MG63 (cell line): ENCODE measurements at regions not wholly inside any gene's neighbourhood (a gene's known extent, or its start where the extent isn't known, plus 50 kb on each side); places are given as distances from the start of the nearest gene placed in this dataset.

ENCODE experiments used
- DNase-seq: peaks from one replicate; pipeline ENCODE4 v3.0.0-alpha.2; 2020
- H3K27me3 ChIP-seq: fragments of 250-450 bp; sonication (Bioruptor Pico); 2 replicates; pipeline ENCODE4 v1.5.1; 2020; ENCODE audit warnings: mild to moderate bottlenecking, moderate library complexity
- H3K36me3 ChIP-seq: fragments of 250-450 bp; sonication (Bioruptor Pico); 2 replicates; pipeline ENCODE4 v1.5.1; 2020; ENCODE audit warnings: mild to moderate bottlenecking, moderate library complexity
- H3K4me3 ChIP-seq: fragments of 250-450 bp; sonication (Bioruptor Pico); 2 replicates; pipeline ENCODE4 v1.5.1; 2020; ENCODE audit warnings: mild to moderate bottlenecking, moderate library complexity
- H3K9me3 ChIP-seq: fragments of 250-450 bp; sonication (Bioruptor Pico); 2 replicates; pipeline ENCODE4 v1.5.1; 2020; ENCODE audit warnings: mild to moderate bottlenecking, moderate library complexity

DNA sequence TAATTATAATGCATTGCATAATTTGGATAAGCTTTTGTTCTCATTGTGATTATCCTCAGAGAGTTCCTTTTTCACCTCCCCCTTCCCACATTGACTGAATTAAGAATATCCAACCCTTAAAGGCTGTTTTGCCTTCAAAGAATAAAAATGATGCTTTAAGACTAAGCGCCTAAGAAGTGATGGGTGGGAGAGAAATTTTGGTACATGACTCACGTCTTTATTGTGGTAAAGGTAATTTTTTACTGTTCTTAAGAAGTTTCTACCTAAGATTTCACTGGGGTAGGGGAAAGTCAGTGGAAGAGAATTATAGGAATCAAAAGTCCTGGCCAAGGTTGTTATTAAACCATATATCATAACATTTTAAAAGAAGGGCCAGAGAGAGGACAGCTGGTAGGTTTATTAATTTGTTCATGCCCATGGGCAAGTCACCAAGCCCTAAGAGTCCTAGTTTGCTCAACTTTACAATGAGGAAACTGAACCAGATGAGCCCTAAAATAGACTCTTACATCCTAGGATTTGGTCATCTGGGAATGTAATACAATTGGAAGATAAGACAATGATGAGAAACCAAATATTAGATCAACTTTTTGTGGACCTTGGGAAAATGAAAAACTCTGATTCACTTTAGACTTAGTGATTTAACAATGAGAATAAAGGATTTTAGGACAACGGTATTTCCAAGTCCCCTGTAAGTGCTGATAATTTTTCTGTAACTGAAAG is 101.1 kb upstream of the RASGRP1 start:
- Histone ChIP-seq H3K27me3 (peaks cover 11% of the 10 kb centered on the region; the same call in 1 of the 2 replicates), H3K4me3 (no peak overlapping the region), H3K9me3 (no peaks in the 10 kb centered on the region), H3K36me3 (no peaks in the 10 kb centered on the region)
- no peak for DNase-seq

DNA sequence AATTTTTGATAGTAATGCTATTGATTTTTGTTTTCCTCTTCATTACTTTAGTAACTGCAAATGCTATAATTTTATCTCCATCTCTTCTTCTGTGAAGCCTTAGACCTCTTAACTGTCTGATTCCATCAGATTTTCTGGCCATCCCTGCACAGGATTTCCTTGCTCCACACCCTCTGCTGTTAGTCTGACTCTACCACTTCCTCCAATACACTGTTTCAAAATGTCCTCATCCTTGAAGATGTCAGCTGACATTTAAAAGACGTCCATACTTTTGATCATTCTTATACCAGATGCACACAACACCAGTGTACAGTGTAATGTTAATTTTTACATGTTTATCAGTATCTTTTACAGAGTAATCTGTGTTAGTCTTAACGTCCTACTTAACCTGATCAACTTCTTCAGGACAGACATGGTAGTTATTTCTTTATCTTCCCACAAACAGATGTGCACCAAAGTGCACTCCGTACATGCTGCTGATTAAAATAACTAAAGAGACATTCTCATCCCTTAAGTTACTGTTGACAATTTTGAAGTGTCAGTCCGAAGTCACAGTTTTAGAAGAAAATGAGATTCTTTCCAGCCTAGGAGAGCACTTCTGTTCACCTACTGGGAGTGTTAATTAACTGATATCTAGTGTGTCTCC is 102.4 kb upstream of the RASGRP1 start:
- no peak for DNase-seq
- Histone ChIP-seq H3K9me3 (no peaks in the 10 kb centered on the region), H3K27me3 (peaks cover 11% of the 10 kb centered on the region; the same call in 1 of the 2 replicates), H3K36me3 (no peaks in the 10 kb centered on the region), H3K4me3 (no peak overlapping the region)

DNA sequence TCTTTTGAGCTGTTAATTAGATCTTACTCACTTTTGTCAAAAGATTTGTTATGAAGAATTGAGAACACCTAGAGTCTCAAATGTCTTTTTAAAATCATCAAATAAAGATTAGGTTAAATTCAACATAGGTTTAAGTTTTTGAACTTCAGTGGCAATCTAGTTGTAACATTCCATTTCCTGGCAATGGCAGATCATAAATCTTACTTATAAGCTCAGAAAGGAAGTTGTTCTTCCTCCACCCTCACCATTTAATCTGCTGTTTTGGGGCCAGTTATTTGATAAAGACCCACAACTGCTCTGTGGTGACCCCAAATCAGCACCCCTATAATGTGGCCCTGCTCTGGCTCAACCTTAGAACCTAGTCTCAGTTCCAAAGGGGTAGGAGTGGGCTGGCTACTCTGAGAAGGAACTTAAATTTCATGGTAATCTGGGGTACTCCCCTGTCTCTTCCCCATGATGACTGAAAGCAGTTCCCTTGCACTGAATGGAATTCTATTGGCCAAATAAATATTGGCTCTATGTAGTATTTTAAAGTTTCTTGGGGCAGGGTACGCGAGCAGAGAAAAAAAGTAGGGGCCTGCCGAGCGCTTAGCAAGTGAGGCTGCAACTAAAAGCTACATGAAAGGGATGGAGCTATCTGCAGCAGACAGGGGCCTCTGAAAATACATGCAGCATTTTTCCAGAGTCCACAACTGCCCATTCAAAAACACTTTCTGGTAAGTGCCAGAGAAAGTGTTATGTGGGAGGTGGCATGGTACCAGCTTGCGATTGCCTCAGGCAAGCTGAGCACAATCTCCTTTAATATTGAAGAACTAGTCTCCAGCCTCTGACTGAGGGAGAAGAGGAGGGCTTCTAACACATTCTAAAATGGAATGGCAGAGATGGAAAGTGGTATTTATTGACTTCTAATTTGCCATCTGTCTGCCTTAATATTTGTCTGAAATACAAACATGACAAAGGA is 103.6 kb upstream of the RASGRP1 start:
- Histone ChIP-seq H3K36me3 (no peaks in the 10 kb centered on the region), H3K4me3 (no peak overlapping the region), H3K9me3 (no peaks in the 10 kb centered on the region), H3K27me3 (peaks cover 11% of the 10 kb centered on the region; the same call in 1 of the 2 replicates)
- DNase-seq = no peak

DNA sequence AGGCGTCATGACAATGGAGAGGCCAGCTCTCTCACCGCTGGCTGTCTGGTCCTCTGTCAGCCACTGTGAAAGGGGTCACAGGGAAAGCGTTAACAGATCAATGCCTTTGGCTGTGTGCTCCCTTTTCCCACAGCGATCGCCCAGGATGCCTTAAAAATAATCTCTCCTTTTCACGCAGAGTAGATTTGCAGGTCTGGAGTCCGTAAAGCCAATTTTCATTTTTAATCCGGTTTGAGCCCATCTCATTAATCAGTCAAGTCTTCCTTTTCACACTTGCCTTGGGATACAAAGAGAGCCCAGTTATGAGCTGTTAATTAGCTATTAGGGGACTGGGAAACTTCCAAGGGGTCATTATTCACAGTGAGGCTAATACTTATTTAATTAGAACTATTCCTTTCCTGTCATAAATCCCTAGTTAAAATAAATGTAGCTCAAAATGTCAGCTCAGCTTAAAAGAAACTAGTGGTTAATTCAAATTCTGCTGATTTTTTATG is 104.3 kb upstream of the RASGRP1 start:
- H3K4me3 ChIP-seq = no peak overlapping the region
- H3K36me3 ChIP-seq = no peaks in the 10 kb centered on the region
- H3K9me3 ChIP-seq = no peaks in the 10 kb centered on the region
- peaks cover 11% of the 10 kb centered on the region; the same call in 1 of the 2 replicates for H3K27me3 ChIP-seq
- DNase-seq = no peak

DNA sequence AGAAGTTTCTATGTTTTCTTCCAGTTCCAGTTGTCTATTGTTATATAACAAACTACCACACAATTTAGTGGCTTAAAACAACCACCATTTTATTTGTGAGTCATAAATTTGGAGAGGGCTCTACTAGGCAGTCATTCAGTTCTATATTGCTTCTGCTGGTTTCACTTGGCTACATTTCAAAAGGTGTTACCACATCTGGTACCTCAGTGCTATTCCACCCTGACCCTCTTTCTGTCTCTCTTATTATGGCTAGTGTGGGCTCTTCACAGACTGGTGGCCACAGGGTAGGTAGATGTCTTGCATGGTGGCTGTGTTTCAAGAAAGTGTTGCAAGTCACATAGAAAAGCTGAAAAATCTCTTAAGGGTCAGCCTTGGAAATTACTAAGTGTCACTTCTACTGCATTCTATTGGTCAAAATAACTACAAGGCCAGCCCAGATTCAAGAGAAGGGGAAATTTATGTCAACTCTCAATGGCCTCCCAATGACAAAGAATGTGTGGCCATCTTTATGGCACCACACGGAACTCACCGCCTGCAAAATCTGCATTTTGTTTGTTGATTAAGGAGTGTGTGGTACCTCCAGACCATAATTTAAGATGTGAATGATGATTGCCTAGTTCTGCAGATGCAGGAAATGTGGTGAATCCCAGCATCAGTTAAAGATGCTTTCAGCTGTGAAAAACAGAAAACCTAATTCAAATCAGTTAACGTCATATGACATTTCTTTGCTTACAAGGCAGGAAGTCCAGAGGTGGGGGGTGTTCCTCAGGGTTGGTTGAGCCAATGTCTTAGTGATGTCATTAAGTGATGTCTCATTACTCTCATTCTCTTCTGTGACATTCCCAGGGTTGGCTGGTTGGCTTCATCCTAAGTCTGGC is 105.8 kb upstream of the RASGRP1 start:
- DNase-seq = no peak
- Histone ChIP-seq H3K36me3 (no peaks in the 10 kb centered on the region), H3K9me3 (no peaks in the 10 kb centered on the region), H3K4me3 (no peak overlapping the region), H3K27me3 (peaks cover 8% of the 10 kb centered on the region; the same call in 1 of the 2 replicates)

DNA sequence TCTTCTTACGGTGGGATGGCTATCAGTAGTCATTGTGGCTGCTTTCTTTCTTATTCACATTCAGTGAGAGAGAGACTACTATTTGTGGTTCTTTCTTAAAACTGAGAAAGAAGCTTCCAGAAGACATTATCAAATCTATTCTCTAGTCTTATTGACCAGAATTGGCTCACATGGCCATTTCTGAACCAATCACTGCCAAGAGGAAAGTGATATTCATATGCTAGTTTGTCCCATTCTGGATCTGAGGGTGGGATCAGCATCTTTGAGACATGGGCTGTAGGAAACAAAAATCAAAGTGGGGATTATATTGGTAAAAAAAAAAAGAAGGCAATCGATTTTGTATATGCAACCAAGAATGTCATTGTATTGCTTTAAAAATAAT is 106.4 kb upstream of the RASGRP1 start:
- no peak for DNase-seq
- H3K36me3 ChIP-seq = no peaks in the 10 kb centered on the region
- peaks cover 5% of the 10 kb centered on the region; the same call in 1 of the 2 replicates for H3K27me3 ChIP-seq
- no peak overlapping the region for H3K4me3 ChIP-seq
- no peaks in the 10 kb centered on the region for H3K9me3 ChIP-seq

DNA sequence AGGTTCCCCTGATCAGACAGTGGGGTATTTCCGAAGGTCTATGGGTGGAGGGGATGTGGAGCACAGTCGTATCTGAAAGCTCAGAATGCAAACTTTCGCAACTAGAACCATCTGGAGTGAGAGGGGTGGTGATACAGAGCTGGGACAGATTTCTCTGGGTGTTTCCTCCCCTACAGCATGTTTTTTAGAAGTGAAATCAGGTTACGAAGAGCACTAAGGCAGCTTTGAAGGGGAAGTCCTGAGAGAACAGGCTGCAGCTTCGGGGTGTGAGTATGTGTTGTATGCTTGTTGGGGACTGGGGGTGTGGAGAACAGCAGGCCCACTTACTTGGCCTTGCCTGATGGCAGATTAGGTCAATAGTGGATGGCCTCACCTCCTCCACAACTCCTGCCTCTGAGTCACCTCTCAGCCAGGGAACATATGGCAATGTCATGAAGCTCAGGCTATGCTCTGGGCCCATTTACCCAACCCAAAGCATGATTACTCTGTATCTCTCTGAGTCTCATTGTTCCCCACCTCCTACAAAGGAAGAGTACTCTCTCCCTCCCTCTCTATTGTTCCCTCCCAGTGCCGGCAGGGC is 107.2 kb upstream of the RASGRP1 start:
- Histone ChIP-seq H3K4me3 (no peak overlapping the region), H3K36me3 (no peaks in the 10 kb centered on the region), H3K9me3 (no peaks in the 10 kb centered on the region), H3K27me3 (no peaks in the 10 kb centered on the region)
- no peak for DNase-seq

DNA sequence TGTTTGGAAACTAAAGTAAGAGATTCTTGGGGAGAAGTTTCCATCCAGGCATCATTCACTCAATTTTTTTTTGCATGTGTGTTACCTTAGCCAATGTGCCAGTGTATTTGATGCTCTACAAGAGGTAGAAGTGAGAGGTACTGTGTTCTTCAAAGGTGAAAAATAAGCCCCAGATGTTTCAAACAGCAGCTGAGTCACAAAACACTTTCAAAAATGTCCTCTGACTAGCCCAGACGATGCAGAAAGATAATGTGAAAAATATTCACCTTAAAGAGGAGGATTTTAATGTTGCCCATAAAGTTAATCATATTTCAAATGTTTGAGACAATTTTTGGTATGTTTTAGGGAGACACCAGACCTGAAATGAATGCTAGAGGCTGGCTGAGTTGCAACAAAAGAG is 107.7 kb upstream of the RASGRP1 start:
- no peaks in the 10 kb centered on the region for H3K27me3 ChIP-seq
- no peak for DNase-seq

DNA sequence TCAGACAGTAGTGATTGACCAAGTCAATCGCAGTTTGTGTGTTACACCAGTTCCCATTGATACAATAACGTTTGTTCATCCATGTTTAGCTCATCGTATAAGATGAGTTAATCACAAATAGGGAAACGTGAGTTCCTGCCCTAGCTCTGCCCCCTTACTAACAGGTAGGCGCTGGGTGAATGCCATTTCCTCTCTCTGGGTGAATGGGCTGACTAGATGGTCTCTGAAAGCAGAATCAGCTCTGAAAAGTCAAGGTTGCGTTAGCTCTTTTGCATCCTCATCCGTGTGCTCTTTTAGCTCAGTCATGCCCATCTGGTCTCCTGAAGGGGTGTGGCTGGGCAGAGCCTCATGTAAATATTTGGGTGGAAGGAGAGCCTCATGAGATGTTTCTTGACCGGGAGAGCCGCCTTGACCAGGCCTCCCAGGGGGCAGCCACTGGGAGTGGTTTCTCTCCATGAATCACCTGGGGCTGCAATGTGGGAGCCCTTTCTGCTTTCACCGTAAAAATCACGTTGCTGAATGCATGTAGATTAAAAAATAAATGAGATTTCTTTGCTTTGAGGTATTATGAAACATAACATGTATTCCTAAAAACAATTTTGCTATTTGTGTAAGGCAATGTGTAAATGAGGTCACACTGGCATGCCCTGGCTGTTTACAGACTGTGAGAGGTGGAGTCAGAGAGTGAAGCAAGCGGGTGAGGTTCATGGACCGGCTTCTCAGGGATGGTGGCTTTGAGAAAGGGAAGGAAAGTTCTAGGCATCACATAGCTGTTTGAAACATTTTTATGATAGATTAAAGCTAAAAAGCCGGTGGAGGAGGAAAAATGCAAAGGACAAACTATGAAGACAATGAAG is 108.4 kb upstream of the RASGRP1 start:
- no peaks in the 10 kb centered on the region for H3K36me3 ChIP-seq
- no peaks in the 10 kb centered on the region for H3K27me3 ChIP-seq
- H3K9me3 ChIP-seq = no peaks in the 10 kb centered on the region
- H3K4me3 ChIP-seq = no peak overlapping the region
- DNase-seq = no peak

More for the DNA sequence above, 107.7 kb upstream of the RASGRP1 start:
- Histone ChIP-seq H3K4me3 (no peak overlapping the region), H3K36me3 (no peaks in the 10 kb centered on the region), H3K9me3 (no peaks in the 10 kb centered on the region)

DNA sequence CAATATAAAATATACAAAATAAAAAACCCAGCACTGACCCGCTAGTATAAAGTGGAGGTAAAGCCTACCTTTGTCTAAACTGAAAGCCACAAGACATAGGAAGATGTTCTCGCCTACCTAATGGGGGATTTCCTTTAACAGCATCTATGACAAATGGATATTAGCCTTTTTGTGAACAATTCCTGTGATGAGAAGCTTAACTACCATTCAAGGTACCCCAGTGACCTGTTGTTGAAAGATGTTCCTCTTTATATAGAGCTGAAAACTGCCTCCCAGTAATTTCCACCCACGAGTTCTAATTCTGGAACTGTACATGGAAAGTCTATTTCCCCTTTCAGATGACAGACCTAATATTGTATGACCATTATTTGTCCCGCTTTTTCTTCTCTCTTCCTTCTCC is 109.8 kb upstream of the RASGRP1 start:
- DNase-seq = no peak
- Histone ChIP-seq H3K9me3 (no peaks in the 10 kb centered on the region), H3K4me3 (no peak overlapping the region), H3K36me3 (no peaks in the 10 kb centered on the region), H3K27me3 (no peaks in the 10 kb centered on the region)

DNA sequence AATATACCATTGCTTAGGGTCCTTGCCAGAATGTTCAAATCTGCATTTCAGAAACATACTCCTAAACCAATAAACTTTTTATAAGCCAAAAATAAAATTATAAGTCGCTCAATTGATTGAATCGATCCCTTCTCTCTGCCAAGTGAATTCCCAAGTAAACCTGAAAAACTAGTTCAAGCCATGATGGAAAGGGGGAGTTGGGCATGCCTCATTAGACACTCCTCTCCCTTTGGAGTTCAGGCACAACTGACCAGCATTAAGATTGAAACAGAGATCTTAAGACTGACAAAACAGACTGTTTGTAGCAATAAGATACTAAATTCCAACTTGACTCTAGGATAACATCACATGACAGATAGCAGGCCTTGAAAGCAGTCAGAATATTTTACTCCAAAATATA is 113.7 kb upstream of the RASGRP1 start:
- no peaks in the 10 kb centered on the region for H3K27me3 ChIP-seq
- H3K9me3 ChIP-seq = no peaks in the 10 kb centered on the region
- no peaks in the 10 kb centered on the region for H3K36me3 ChIP-seq
- H3K4me3 ChIP-seq = no peak overlapping the region
- no peak for DNase-seq

DNA sequence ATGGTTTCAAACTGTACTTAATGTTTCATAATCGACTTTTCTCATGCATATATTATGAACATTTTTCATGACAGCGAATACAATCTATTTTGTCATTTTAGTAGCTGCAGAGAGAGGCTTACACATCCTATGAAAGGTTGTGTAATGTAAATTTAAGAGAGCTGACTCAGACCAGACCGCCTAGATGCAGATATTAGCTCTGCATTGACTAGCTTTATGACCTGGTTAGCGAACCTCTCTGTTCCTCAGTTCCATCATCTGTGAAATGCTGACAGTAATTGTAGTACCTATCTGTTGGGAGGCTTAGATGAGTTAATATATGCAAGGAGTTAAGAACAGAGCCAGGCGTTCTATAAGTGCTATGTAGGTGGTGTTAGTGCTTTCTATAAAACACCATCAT is 116.2 kb upstream of the RASGRP1 start:
- H3K4me3 ChIP-seq = no peak overlapping the region
- H3K9me3 ChIP-seq = no peaks in the 10 kb centered on the region
- no peaks in the 10 kb centered on the region for H3K27me3 ChIP-seq
- DNase-seq = no peak
- no peaks in the 10 kb centered on the region for H3K36me3 ChIP-seq

DNA sequence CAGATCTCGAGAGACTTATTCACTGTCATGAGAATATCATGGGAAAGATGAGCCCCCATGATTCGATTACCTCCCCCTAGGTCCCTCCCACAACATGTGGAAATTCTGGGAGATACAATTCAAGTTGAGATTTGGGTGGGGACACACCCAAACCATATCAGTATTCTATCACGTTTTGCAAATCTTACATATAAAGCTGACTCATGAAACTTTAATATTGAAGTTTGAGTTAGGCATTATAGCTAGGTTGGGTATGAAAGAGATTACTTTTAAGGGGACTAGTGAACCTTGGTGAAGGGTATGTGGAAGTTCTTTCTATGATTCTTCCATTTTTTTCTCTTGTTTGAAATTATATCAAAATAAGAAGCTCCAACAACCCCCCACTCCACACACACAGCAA is 117.7 kb upstream of the RASGRP1 start:
- Histone ChIP-seq H3K27me3 (no peaks in the 10 kb centered on the region), H3K36me3 (no peaks in the 10 kb centered on the region), H3K4me3 (no peak overlapping the region), H3K9me3 (no peaks in the 10 kb centered on the region)
- DNase-seq = no peak

DNA sequence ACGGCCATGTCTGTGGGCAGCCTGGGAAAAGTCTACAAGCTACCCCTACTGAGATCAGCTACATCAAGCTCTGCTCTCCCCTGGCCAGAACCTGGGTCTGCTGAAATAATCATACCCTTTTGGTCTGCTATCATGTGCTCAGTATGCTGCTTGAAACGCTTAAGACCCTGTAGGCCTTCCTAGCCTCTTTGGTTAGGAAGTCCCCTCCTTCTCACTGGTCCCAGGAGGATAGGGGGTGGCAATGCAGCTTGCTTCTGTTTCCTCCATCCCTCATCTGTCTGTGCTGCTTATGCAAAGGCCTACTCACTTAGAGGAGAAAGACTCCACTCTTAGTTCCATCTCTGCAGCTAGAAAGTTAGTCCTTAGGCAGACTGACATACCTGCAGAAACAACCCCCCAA is 118.2 kb upstream of the RASGRP1 start:
- no peak overlapping the region for H3K4me3 ChIP-seq
- no peak for DNase-seq
- H3K9me3 ChIP-seq = no peaks in the 10 kb centered on the region
- H3K27me3 ChIP-seq = no peaks in the 10 kb centered on the region
- H3K36me3 ChIP-seq = no peaks in the 10 kb centered on the region
